SK-MEL-5 (cell line): ENCODE measurements at regions not wholly inside any gene's neighbourhood (a gene's known extent, or its start where the extent isn't known, plus 50 kb on each side); places are given as distances from the start of the nearest gene placed in this dataset.
A peak's percentile ranks its signal among the peaks of the same experiment; 100 is the strongest.
"Not testable (repeated sequence)": the region's sequence is repeated elsewhere in the genome, so short reads cannot be mapped to it uniquely, and the experiment has no call there.

Experiments used
- DNase-seq: peaks from one replicate; pipeline ENCODE4 v3.0.0-alpha.2; 2016; ENCODE audit warnings: low read depth, low spot score
- in situ Hi-C: cut with HindIII; loops from 2 replicates; pipeline ENCODE4 v1.10.0; 2016; ENCODE audit warnings: low sequenced_read_pairs, high pct_unique_total_duplicates, low pct_unique_long_range_greater_than_20kb

GRCh38 chr6:56904068-56904467 is 50.8 kb upstream of the BEND6 start:
- no peak for DNase-seq
- in situ Hi-C loops, result no loop called here

GRCh38 chr6:56902641-56903464 is 52.1 kb upstream of the BEND6 start:
- in situ Hi-C loops, result no loop called here

GRCh38 chr6:56900784-56901183 is 54.1 kb upstream of the BEND6 start:
- in situ Hi-C loops, result no loop called here
- DNase-seq, result no peak

More at GRCh38 chr6:56902641-56903464, 52.1 kb upstream of the BEND6 start:
- DNase-seq, result peak; percentile 56

GRCh38 chr6:56899753-56900152 is 55.2 kb upstream of the BEND6 start:
- DNase-seq, result no peak
- in situ Hi-C loops, result no loop called here

- in situ Hi-C loops, result no loop called here
- DNase-seq, result no peak
These were observed 55.6 kb upstream of the BEND6 start for GRCh38 chr6:56899311-56899710.

GRCh38 chr6:56897789-56898529 is 56.9 kb upstream of the BEND6 start:
- in situ Hi-C loops, result no loop called here
- DNase-seq, result no peak

GRCh38 chr6:56891754-56892153 is 63.2 kb upstream of the BEND6 start:
- no peak for DNase-seq
- in situ Hi-C loops, result no loop called here

GRCh38 chr6:56890683-56891429 is 64.1 kb upstream of the BEND6 start:
- no peak for DNase-seq
- in situ Hi-C loops, result no loop called here

GRCh38 chr6:56890066-56890465 is 64.8 kb upstream of the BEND6 start:
- DNase-seq, result no peak
- in situ Hi-C loops, result no loop called here

- in situ Hi-C loops, result no loop called here
- no peak for DNase-seq
These were observed 65.4 kb upstream of the BEND6 start for GRCh38 chr6:56889492-56889891.

- no peak for DNase-seq
- in situ Hi-C loops, result no loop called here
These were observed 66.2 kb upstream of the BEND6 start for GRCh38 chr6:56888687-56889086.

GRCh38 chr6:56887086-56887485 is 67.8 kb upstream of the BEND6 start:
- in situ Hi-C loops, result no loop called here
- no peak for DNase-seq

- in situ Hi-C loops, result no loop called here
- no peak for DNase-seq
These were observed 77.0 kb upstream of the BEND6 start for GRCh38 chr6:56877922-56878321.

GRCh38 chr6:56875961-56876360 is 78.9 kb upstream of the BEND6 start:
- in situ Hi-C loops, result no loop called here
- DNase-seq, result no peak

GRCh38 chr6:56875523-56875922 is 79.4 kb upstream of the BEND6 start:
- in situ Hi-C loops, result no loop called here
- DNase-seq, result no peak

GRCh38 chr6:56874328-56874727 is 80.6 kb upstream of the BEND6 start:
- in situ Hi-C loops, result no loop called here
- no peak for DNase-seq

- in situ Hi-C loops, DNase-seq: not testable (repeated sequence)
These were observed 84.9 kb upstream of the BEND6 start for GRCh38 chr6:56870053-56870452.

- DNase-seq, result no peak
- in situ Hi-C loops, result no loop called here
These were observed 85.6 kb upstream of the BEND6 start for GRCh38 chr6:56869346-56869745.
